Activated effector memory CD4-positive, alpha-beta T cell treated with anti-CD3 and anti-CD28 coated beads, Interleukin-2, amount 50 U/mL, for 16 hours (primary cell): ENCODE measurements at regions not wholly inside any gene's neighbourhood (a gene's known extent, or its start where the extent isn't known, plus 50 kb on each side); places are given as distances from the start of the nearest gene placed in this dataset.
A peak's percentile ranks its signal among the peaks of the same experiment; 100 is the strongest.
"Not testable (repeated sequence)": the region's sequence is repeated elsewhere in the genome, so short reads cannot be mapped to it uniquely, and the experiment has no call there.

ENCODE experiments used
- DNase-seq: peaks from one replicate; pipeline ENCODE4 v3.0.0-alpha.2; 2020

- no peak for DNase-seq
Measured at GRCh38 chr7:39826166-39826565, 123.9 kb upstream of the CDK13 start.

GRCh38 chr7:39827571-39827970 lies 122.5 kb upstream of the CDK13 start:
- no peak for DNase-seq

DNA sequence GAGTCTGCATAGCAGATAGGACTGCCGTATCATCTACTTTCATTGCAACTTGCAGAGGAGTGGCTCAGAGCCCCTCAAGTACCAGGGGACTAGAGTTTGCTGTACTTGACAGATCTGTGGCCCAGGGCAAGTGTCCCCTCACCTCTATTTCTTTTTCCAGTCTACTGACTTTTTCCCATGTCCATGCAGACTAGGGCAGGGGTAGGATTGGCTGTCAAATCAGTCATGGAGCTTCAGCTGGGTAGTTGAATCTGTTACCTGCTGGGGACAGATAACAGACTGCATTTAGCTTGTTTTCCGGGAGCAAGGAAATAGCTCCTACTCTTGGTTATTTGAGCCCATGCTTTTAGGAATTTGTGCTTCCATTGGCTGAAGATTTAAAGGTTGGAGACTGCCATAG lies 121.0 kb upstream of the CDK13 start:
- no peak for DNase-seq

DNA sequence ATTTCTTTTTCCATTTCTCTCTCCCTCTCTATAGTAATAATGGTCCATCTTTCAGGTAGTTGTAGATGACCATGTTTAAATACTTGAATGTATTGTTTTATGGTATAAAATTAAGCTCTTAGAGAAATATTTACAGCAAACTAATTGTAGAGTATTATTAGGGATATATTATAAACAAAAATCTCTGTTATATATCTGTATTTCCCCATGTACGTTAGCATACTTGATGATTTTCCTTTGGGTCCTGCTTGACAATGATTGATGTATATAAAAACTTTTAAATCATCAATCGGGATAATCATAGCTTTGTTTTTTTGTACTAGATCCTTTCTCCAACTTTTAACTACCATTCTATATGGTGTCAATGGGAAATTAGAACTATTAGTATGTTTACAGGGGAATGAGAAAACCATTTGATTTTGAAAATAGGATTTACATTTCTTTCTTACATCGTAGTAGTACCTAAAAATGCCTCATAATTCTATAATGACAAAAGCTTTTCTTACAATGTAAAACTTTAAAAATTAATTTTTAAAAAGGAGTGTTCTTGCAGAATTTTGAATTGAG lies 117.5 kb upstream of the CDK13 start:
- DNase-seq = no peak

DNA sequence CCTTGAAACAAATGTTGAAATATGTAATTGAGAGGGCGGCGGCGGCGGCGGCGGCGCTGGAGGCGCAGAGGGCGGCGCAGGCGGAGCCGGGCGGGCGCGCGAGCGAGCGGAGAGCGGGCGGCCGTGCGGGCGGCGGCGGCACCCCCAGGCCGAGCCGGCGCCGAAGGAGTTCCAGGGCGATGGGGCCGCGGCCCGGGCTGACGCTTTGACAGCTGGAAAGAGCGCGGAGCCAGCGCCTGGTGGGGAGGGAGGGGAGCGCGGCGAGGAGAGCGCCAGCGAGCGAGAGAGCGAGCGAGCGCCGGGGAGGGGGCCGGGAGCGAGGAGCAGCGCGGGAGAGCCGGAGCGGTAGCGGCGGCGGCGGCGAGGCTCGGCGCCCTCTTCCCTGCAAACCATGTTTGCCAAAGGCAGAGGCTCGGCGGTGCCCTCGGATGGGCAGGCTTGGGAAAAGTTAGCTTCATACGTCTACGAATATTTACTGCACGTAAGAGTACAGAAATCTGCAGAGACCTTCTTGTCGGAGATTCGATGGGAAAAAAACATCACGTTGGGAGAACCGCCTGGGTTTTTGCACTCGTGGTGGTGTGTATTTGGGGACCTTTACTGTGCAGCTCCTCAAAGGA lies 116.8 kb upstream of the CDK13 start:
- peak; percentile 69 for DNase-seq

GRCh38 chr7:39833865-39834634 lies 116.0 kb upstream of the CDK13 start:
- not testable (repeated sequence) for DNase-seq

DNA sequence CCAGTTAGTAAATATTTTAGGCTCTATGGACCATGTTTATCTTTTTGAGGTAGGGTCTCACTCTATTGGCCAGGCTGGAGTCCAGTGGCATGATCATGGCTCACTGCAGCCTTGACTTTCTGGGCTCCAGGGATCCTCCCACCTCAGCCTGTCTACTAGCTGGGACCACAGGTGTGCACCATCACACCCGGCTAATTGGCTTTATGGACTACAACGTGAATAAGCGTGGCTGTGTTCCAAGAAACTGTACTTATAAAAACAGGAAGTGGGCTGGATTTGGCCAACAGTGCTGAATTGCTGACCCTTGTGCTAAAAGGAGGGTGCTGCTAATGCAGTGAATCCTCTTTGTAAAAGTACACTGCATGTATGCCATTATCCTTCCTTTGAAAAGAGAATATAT lies 111.7 kb upstream of the CDK13 start:
- DNase-seq = no peak

GRCh38 chr7:39845006-39845405 lies 105.0 kb upstream of the CDK13 start:
- DNase-seq = no peak

DNA sequence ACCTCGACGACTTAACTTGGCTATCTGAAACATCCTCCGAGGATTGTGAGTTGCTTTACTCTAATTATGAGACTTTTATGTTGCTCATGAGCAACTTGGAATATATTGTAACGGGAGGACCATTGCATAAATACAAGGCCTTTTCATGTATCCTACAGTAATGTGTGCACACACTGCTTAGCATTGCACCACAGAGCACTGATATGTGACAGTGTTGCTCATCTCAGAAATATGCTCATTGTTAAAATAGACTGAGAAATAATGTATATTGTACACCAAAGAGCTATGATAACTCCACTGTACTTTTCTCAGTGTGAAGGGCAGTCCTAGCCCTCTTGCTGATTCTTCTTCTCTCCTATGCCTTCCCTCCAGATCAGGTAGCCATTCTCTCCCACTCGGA lies 102.8 kb upstream of the CDK13 start:
- no peak for DNase-seq

GRCh38 chr7:39851466-39852045 lies 98.5 kb upstream of the CDK13 start:
- DNase-seq = no peak

DNA sequence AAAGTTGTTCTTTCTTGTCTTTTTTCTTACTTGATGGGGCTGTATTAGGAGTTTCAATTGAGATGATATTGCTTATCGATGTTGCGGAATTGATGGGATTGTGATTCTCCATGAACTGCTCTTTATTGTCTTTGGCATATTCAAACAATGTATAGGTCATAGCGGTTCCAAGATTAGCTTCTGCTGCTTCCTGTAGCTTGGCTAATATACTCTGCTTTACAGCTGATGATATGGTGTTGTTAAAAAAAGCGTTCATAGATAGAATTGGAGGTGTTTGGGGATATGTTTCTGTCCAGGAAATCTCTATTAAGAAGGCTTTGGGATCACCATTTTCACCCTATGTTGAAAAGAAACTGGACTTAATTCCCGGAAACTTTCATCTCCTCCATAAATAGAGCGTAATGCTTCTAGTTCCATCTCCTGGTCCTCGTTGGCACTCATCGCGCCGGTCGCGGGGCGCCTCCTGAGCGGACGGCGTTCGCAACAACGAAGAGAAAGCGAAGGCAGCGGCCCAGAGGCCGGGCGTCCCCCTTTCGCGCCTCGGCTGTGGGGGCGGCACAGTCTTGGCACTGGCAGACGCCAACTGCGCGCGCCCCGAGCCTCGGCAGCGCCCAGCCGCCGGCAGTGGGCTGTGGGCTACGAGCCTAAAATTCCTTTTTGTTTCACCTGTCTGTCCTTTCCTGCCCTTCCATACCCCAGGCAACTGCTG lies 95.3 kb upstream of the CDK13 start:
- DNase-seq = not testable (repeated sequence)

GRCh38 chr7:39855325-39855674 lies 94.8 kb upstream of the CDK13 start:
- no peak for DNase-seq

DNA sequence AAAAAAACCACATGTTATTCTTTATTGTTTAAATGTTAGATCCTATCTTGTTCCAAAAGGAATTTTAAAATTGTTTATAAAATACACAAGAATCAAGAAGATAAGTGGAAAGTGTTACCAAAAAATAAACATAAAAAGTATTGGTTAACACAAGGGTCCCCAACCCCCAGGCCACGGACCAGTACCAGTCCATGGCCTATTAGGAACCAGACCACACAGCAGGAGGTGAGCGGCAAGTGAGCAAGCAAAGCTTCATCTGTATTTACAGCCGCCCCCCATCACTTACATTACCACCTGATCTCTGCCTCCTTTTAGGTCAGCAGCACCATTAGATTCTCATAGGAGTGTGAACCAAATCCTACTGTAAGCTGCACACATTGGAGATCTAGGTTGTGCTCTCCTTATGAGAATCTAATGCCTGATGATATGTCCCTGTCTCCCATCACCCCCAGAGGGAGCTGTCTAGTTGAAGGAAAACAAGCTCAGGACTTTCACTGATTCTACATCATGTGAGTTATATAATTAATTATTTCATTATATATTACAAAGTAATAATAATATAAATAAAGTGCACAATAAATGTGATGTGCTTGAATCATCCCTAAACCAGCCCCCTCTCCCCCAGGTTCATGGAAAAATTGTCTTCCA lies 86.3 kb upstream of the CDK13 start:
- not testable (repeated sequence) for DNase-seq

DNA sequence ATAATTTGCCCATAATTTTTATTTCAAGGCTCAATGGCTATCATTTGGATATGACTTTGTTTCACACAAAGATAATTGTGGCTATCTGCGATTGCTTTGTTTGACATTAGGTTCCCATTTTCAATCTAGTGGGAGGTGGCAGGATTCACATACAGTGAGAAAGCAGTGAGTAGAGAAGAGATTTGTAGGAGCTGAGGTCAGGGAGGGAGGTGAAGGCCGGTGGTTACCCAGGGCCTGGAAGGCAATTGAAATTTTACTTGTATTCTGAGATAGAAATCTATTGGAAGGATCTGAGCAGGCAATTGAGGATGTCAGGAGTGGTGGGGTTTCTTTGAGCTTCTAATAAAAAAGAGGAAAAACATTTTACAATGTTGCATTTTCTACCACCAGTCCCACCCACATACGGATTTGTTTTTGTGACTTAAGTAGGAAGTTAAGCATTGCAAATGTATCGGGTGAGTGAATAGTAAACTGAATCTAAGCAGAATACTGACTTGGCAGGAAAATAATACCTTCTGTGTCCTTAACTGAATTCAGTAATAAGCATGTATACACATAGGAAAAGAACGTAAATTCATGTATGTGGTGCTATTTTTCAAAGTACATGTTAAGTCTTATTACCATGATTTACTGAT lies 80.1 kb upstream of the CDK13 start:
- not testable (repeated sequence) for DNase-seq

DNA sequence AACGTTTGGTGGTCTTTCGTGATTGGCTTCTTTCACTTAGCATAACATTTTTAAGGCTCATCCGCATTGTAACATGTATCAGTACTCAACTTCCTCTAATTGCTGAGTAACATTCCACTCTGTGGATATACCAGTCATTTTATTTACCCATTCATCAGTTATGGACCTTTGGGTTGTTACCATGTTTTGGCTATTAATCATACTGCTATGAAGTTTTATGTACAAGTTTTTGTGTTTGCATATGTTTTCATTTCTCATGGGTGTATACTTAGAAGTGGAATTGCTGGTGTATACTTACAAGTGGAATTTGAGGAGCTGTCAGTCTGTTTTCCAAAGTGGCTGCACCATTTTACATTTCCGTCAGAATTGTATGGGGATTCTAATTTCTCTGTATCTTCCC lies 78.4 kb upstream of the CDK13 start:
- DNase-seq = not testable (repeated sequence)

DNA sequence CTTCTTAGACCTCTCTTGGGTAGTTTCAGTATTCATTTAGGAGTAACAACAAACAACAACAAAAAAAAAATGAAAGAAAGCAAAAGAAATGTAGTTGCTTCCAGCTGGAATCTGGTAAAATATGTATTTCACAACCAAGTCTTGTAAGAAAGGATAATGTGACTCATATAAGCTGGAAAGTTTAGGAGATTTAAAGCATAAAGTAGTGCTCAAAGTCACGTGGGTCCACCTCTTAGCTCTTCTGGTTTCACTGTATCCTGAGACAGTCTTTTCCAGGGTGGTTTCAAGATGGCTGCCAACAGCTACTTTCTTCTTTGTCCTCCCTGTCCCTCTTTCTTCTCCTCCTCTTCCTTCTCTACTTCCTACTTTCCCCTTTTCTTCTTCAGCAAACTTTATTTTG lies 69.5 kb upstream of the CDK13 start:
- DNase-seq = no peak

GRCh38 chr7:39882148-39882784 lies 67.8 kb upstream of the CDK13 start:
- no peak for DNase-seq

GRCh38 chr7:39883812-39884390 lies 66.2 kb upstream of the CDK13 start:
- DNase-seq = no peak

DNA sequence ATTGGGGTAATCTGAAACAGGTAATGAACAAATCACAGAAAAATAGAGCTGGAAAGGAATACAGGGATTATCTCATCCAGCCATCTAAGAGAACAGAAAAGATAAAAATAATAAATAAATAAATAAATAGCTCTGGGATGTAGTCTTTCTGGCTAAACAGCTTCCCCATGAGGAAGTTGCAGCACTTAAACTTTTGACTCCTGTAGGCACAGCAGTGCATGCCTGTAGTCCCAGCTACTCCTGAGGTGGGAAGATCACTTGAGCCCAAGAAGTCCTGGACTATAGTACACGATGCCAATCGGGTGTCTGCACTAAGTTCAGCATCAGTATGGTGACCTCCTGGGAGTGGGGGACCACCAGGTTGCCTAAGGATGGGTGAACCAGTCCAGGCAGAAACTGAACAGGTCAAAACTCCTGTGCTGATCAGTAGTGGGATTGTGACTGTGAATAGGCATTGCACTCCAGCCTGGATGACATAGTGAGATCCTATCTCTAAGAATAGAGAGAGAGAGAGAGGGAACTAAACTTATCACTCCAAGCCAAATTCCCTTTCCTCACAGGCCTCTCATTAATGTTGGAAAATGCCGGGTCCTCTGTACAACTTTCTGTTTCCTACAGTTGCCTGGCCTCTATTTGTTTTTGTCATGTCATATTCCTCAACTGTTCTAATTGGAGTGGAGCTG lies 61.7 kb upstream of the CDK13 start:
- no peak for DNase-seq

- DNase-seq = no peak
Measured at GRCh38 chr7:39890411-39890810, 59.6 kb upstream of the CDK13 start.

- DNase-seq = no peak
Measured at GRCh38 chr7:39891894-39892293, 58.2 kb upstream of the CDK13 start.
